HL-60 (cell line): ENCODE measurements at regions not wholly inside any gene's neighbourhood (a gene's known extent, or its start where the extent isn't known, plus 50 kb on each side); places are given as distances from the start of the nearest gene placed in this dataset.
A peak's percentile ranks its signal among the peaks of the same experiment; 100 is the strongest.

ENCODE experiments used
- POLR2AphosphoS5 ChIP-seq: IDR thresholded peaks from 2 replicates; pipeline ENCODE4 v1.6.1; 2012; ENCODE audit warnings: low read depth
- TF ChIP-seq, protein P1 (sequence below): IDR thresholded peaks from one replicate; pipeline ENCODE4 v1.5.1; 2011; ENCODE audit warnings: low read length, control low read depth, inconsistent platforms; ENCODE audit not compliant: insufficient read depth
- TF ChIP-seq, protein P2 (sequence below): IDR thresholded peaks from 2 replicates; pipeline ENCODE4 v1.6.1; 2012; ENCODE audit warnings: low read depth; ENCODE audit not compliant: insufficient replicate concordance

DNA sequence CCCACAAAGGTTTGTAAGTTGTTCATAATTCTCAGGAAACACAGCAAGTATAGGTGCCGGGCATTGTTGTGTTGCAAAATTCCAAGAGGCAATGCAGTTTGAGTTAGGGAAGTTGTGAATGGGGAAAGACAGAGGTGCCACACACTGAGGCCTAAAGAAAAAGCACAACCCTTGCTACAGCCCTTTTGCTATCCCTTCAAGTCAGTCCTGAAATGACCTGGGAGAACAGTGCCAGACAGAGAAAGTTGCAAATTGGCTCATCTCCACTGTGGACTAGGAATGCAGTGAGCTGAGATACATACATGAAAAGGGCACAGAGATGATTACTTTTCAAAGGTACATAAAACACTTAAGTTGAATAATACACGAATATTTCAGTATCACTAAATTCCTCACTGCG lies 213.3 kb upstream of the TMTC1 start:
- TF ChIP-seq, protein P1, sequence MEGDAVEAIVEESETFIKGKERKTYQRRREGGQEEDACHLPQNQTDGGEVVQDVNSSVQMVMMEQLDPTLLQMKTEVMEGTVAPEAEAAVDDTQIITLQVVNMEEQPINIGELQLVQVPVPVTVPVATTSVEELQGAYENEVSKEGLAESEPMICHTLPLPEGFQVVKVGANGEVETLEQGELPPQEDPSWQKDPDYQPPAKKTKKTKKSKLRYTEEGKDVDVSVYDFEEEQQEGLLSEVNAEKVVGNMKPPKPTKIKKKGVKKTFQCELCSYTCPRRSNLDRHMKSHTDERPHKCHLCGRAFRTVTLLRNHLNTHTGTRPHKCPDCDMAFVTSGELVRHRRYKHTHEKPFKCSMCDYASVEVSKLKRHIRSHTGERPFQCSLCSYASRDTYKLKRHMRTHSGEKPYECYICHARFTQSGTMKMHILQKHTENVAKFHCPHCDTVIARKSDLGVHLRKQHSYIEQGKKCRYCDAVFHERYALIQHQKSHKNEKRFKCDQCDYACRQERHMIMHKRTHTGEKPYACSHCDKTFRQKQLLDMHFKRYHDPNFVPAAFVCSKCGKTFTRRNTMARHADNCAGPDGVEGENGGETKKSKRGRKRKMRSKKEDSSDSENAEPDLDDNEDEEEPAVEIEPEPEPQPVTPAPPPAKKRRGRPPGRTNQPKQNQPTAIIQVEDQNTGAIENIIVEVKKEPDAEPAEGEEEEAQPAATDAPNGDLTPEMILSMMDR, result no peak
- no peak for TF ChIP-seq POLR2AphosphoS5
- TF ChIP-seq, protein P2, sequence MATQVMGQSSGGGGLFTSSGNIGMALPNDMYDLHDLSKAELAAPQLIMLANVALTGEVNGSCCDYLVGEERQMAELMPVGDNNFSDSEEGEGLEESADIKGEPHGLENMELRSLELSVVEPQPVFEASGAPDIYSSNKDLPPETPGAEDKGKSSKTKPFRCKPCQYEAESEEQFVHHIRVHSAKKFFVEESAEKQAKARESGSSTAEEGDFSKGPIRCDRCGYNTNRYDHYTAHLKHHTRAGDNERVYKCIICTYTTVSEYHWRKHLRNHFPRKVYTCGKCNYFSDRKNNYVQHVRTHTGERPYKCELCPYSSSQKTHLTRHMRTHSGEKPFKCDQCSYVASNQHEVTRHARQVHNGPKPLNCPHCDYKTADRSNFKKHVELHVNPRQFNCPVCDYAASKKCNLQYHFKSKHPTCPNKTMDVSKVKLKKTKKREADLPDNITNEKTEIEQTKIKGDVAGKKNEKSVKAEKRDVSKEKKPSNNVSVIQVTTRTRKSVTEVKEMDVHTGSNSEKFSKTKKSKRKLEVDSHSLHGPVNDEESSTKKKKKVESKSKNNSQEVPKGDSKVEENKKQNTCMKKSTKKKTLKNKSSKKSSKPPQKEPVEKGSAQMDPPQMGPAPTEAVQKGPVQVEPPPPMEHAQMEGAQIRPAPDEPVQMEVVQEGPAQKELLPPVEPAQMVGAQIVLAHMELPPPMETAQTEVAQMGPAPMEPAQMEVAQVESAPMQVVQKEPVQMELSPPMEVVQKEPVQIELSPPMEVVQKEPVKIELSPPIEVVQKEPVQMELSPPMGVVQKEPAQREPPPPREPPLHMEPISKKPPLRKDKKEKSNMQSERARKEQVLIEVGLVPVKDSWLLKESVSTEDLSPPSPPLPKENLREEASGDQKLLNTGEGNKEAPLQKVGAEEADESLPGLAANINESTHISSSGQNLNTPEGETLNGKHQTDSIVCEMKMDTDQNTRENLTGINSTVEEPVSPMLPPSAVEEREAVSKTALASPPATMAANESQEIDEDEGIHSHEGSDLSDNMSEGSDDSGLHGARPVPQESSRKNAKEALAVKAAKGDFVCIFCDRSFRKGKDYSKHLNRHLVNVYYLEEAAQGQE, result peak; percentile 68
